ENCODE measurements at regions not wholly inside any gene's neighbourhood (a gene's known extent, or its start where the extent isn't known, plus 50 kb on each side); places are given as distances from the start of the nearest gene placed in this dataset.

- Histone ChIP-seq H3K27me3 (ENCODE audit: control insufficient read depth, insufficient read depth, low read length) (no peaks in the 10 kb centered on the region), H3K9me3 (ENCODE audit: control insufficient read depth, insufficient read depth, low read length) (no peaks in the 10 kb centered on the region), H3K36me3 (ENCODE audit: control insufficient read depth, insufficient read depth, low read length) (no peaks in the 10 kb centered on the region), H3K9ac (ENCODE audit: low read depth, low read length) (no peak overlapping the region), H3K4me1 (ENCODE audit: control insufficient read depth, insufficient read depth, low read length) (no peaks in the 10 kb centered on the region), H3K4me3 (ENCODE audit: low read depth, low read length) (no peak overlapping the region)
Observed at GRCh38 chr10:78576276-78576675, 492.5 kb upstream of the ZMIZ1 start.

GRCh38 chr10:78577712-78578111 lies 491.1 kb upstream of the ZMIZ1 start:
- no peak overlapping the region for H3K4me3 ChIP-seq (ENCODE audit: low read depth, low read length)
- H3K27me3 ChIP-seq (ENCODE audit: control insufficient read depth, insufficient read depth, low read length): no peaks in the 10 kb centered on the region
- no peak overlapping the region for H3K9ac ChIP-seq (ENCODE audit: low read depth, low read length)
- H3K4me1 ChIP-seq (ENCODE audit: control insufficient read depth, insufficient read depth, low read length): no peaks in the 10 kb centered on the region
- no peaks in the 10 kb centered on the region for H3K36me3 ChIP-seq (ENCODE audit: control insufficient read depth, insufficient read depth, low read length)
- H3K9me3 ChIP-seq (ENCODE audit: control insufficient read depth, insufficient read depth, low read length): no peaks in the 10 kb centered on the region

- no peaks in the 10 kb centered on the region for H3K9me3 ChIP-seq (ENCODE audit: control insufficient read depth, insufficient read depth, low read length)
- no peak overlapping the region for H3K4me3 ChIP-seq (ENCODE audit: low read depth, low read length)
- no peaks in the 10 kb centered on the region for H3K36me3 ChIP-seq (ENCODE audit: control insufficient read depth, insufficient read depth, low read length)
- no peaks in the 10 kb centered on the region for H3K4me1 ChIP-seq (ENCODE audit: control insufficient read depth, insufficient read depth, low read length)
- no peak overlapping the region for H3K9ac ChIP-seq (ENCODE audit: low read depth, low read length)
- no peaks in the 10 kb centered on the region for H3K27me3 ChIP-seq (ENCODE audit: control insufficient read depth, insufficient read depth, low read length)
Observed at GRCh38 chr10:78578929-78579328, 489.8 kb upstream of the ZMIZ1 start.

- H3K4me1 ChIP-seq (ENCODE audit: control insufficient read depth, insufficient read depth, low read length): no peaks in the 10 kb centered on the region
- H3K36me3 ChIP-seq (ENCODE audit: control insufficient read depth, insufficient read depth, low read length): no peaks in the 10 kb centered on the region
- no peaks in the 10 kb centered on the region for H3K27me3 ChIP-seq (ENCODE audit: control insufficient read depth, insufficient read depth, low read length)
Observed at GRCh38 chr10:78579576-78579975, 489.2 kb upstream of the ZMIZ1 start.

GRCh38 chr10:78579995-78580394 lies 488.8 kb upstream of the ZMIZ1 start:
- Histone ChIP-seq H3K4me3 (ENCODE audit: low read depth, low read length) (no peak overlapping the region), H3K4me1 (ENCODE audit: control insufficient read depth, insufficient read depth, low read length) (no peaks in the 10 kb centered on the region), H3K9me3 (ENCODE audit: control insufficient read depth, insufficient read depth, low read length) (no peaks in the 10 kb centered on the region), H3K27me3 (ENCODE audit: control insufficient read depth, insufficient read depth, low read length) (no peaks in the 10 kb centered on the region), H3K9ac (ENCODE audit: low read depth, low read length) (no peak overlapping the region), H3K36me3 (ENCODE audit: control insufficient read depth, insufficient read depth, low read length) (no peaks in the 10 kb centered on the region)

More at GRCh38 chr10:78579576-78579975, 489.2 kb upstream of the ZMIZ1 start:
- H3K9me3 ChIP-seq (ENCODE audit: control insufficient read depth, insufficient read depth, low read length): no peaks in the 10 kb centered on the region
- H3K4me3 ChIP-seq (ENCODE audit: low read depth, low read length): no peak overlapping the region
- no peak overlapping the region for H3K9ac ChIP-seq (ENCODE audit: low read depth, low read length)

- H3K4me1 ChIP-seq (ENCODE audit: control insufficient read depth, insufficient read depth, low read length): no peaks in the 10 kb centered on the region
- H3K36me3 ChIP-seq (ENCODE audit: control insufficient read depth, insufficient read depth, low read length): no peaks in the 10 kb centered on the region
- no peak overlapping the region for H3K4me3 ChIP-seq (ENCODE audit: low read depth, low read length)
- H3K9me3 ChIP-seq (ENCODE audit: control insufficient read depth, insufficient read depth, low read length): no peaks in the 10 kb centered on the region
- H3K27me3 ChIP-seq (ENCODE audit: control insufficient read depth, insufficient read depth, low read length): no peaks in the 10 kb centered on the region
- no peak overlapping the region for H3K9ac ChIP-seq (ENCODE audit: low read depth, low read length)
Observed at GRCh38 chr10:78581133-78581694, 487.6 kb upstream of the ZMIZ1 start.

- no peaks in the 10 kb centered on the region for H3K36me3 ChIP-seq (ENCODE audit: control insufficient read depth, insufficient read depth, low read length)
- no peaks in the 10 kb centered on the region for H3K9me3 ChIP-seq (ENCODE audit: control insufficient read depth, insufficient read depth, low read length)
- no peak overlapping the region for H3K9ac ChIP-seq (ENCODE audit: low read depth, low read length)
- H3K27me3 ChIP-seq (ENCODE audit: control insufficient read depth, insufficient read depth, low read length): no peaks in the 10 kb centered on the region
- no peaks in the 10 kb centered on the region for H3K4me1 ChIP-seq (ENCODE audit: control insufficient read depth, insufficient read depth, low read length)
- H3K4me3 ChIP-seq (ENCODE audit: low read depth, low read length): no peak overlapping the region
Observed at GRCh38 chr10:78582540-78582939, 486.2 kb upstream of the ZMIZ1 start.

- H3K27me3 ChIP-seq (ENCODE audit: control insufficient read depth, insufficient read depth, low read length): no peaks in the 10 kb centered on the region
- no peak overlapping the region for H3K4me3 ChIP-seq (ENCODE audit: low read depth, low read length)
- H3K9ac ChIP-seq (ENCODE audit: low read depth, low read length): no peak overlapping the region
- no peaks in the 10 kb centered on the region for H3K36me3 ChIP-seq (ENCODE audit: control insufficient read depth, insufficient read depth, low read length)
- H3K9me3 ChIP-seq (ENCODE audit: control insufficient read depth, insufficient read depth, low read length): no peaks in the 10 kb centered on the region
- H3K4me1 ChIP-seq (ENCODE audit: control insufficient read depth, insufficient read depth, low read length): no peaks in the 10 kb centered on the region
Observed at GRCh38 chr10:78584266-78584665, 484.5 kb upstream of the ZMIZ1 start.

GRCh38 chr10:78584681-78585080 lies 484.1 kb upstream of the ZMIZ1 start:
- H3K27me3 ChIP-seq (ENCODE audit: control insufficient read depth, insufficient read depth, low read length): no peaks in the 10 kb centered on the region
- no peaks in the 10 kb centered on the region for H3K36me3 ChIP-seq (ENCODE audit: control insufficient read depth, insufficient read depth, low read length)
- no peak overlapping the region for H3K9ac ChIP-seq (ENCODE audit: low read depth, low read length)
- no peak overlapping the region for H3K4me3 ChIP-seq (ENCODE audit: low read depth, low read length)
- no peaks in the 10 kb centered on the region for H3K4me1 ChIP-seq (ENCODE audit: control insufficient read depth, insufficient read depth, low read length)
- H3K9me3 ChIP-seq (ENCODE audit: control insufficient read depth, insufficient read depth, low read length): no peaks in the 10 kb centered on the region

- Histone ChIP-seq H3K9ac (ENCODE audit: low read depth, low read length) (no peak overlapping the region), H3K36me3 (ENCODE audit: control insufficient read depth, insufficient read depth, low read length) (no peaks in the 10 kb centered on the region), H3K4me3 (ENCODE audit: low read depth, low read length) (no peak overlapping the region), H3K4me1 (ENCODE audit: control insufficient read depth, insufficient read depth, low read length) (no peaks in the 10 kb centered on the region), H3K27me3 (ENCODE audit: control insufficient read depth, insufficient read depth, low read length) (no peaks in the 10 kb centered on the region), H3K9me3 (ENCODE audit: control insufficient read depth, insufficient read depth, low read length) (no peaks in the 10 kb centered on the region)
Observed at GRCh38 chr10:78585952-78586351, 482.8 kb upstream of the ZMIZ1 start.

GRCh38 chr10:78588194-78588811 lies 480.5 kb upstream of the ZMIZ1 start:
- Histone ChIP-seq H3K36me3 (ENCODE audit: control insufficient read depth, insufficient read depth, low read length) (no peaks in the 10 kb centered on the region), H3K27me3 (ENCODE audit: control insufficient read depth, insufficient read depth, low read length) (no peaks in the 10 kb centered on the region), H3K4me1 (ENCODE audit: control insufficient read depth, insufficient read depth, low read length) (no peaks in the 10 kb centered on the region), H3K4me3 (ENCODE audit: low read depth, low read length) (no peak overlapping the region), H3K9me3 (ENCODE audit: control insufficient read depth, insufficient read depth, low read length) (no peaks in the 10 kb centered on the region), H3K9ac (ENCODE audit: low read depth, low read length) (no peak overlapping the region)

- no peaks in the 10 kb centered on the region for H3K36me3 ChIP-seq (ENCODE audit: control insufficient read depth, insufficient read depth, low read length)
- H3K4me3 ChIP-seq (ENCODE audit: low read depth, low read length): no peak overlapping the region
- H3K9ac ChIP-seq (ENCODE audit: low read depth, low read length): no peak overlapping the region
- no peaks in the 10 kb centered on the region for H3K27me3 ChIP-seq (ENCODE audit: control insufficient read depth, insufficient read depth, low read length)
- no peaks in the 10 kb centered on the region for H3K9me3 ChIP-seq (ENCODE audit: control insufficient read depth, insufficient read depth, low read length)
- no peaks in the 10 kb centered on the region for H3K4me1 ChIP-seq (ENCODE audit: control insufficient read depth, insufficient read depth, low read length)
Observed at GRCh38 chr10:78589687-78590086, 479.1 kb upstream of the ZMIZ1 start.
